A549 (cell line): ENCODE measurements at regions not wholly inside any gene's neighbourhood (a gene's known extent, or its start where the extent isn't known, plus 50 kb on each side); places are given as distances from the start of the nearest gene placed in this dataset.
A peak's percentile ranks its signal among the peaks of the same experiment; 100 is the strongest.

Source experiments
- ATAC-seq, 2 experiments: fragments of 200-7000 bp in 1 of 2; fragments of >200 bp in 1 of 2; cut with Nextera tagmentation in 1 of 2; cut with Tn5 transposase in 1 of 2; 3 replicates each; pipeline versions ENCODE4 v1.8.0 to v1.9.1; 2018 to 2020; ENCODE audit warnings: mild to moderate bottlenecking in 1 of 2, moderate library complexity in 1 of 2
- CTCF ChIA-PET: fragments of 300-600 bp; sonication (Branson Sonifier 250); formaldehyde crosslinking; extraction: SDS; loops from one replicate; lab custom pipeline; 2021; ENCODE audit warnings: antibody characterized with exemption, inconsistent platforms; lab: Yijun Ruan, JAX
- POLR2A ChIA-PET: fragments of 350-600 bp; formaldehyde crosslinking; extraction: SDS; loops from one replicate; lab custom pipeline; 2021; ENCODE audit warnings: antibody characterized with exemption, inconsistent platforms; lab: Yijun Ruan, JAX
- DNase-seq, 2 experiments: peaks; one replicate each; pipeline versions ENCODE4 v3.0.0 to v3.0.0-alpha.2; 2011 to 2016; ENCODE audit warnings: low read depth in 1 of 2, low spot score in 1 of 2
- FAIRE-seq: peaks from 2 replicates; lab custom pipeline; 2011; peaks lifted over from hg19 to GRCh38; lab: Jason Lieb, UNC
- H3K27ac ChIP-seq, 2 experiments: fragments of >200 bp; sonication (Bioruptor Twin); formaldehyde crosslinking; 3 replicates each; pipeline ENCODE4 v1.5.1; 2016 to 2017
- H3K4me1 ChIP-seq: fragments of >200 bp; sonication (Bioruptor Twin); formaldehyde crosslinking; 3 replicates; pipeline ENCODE4 v1.6.1; 2016
- H3K4me2 ChIP-seq: fragments of >200 bp; sonication (Bioruptor Twin); formaldehyde crosslinking; 3 replicates; pipeline ENCODE4 v1.6.1; 2016
- H3K4me3 ChIP-seq: fragments of >200 bp; sonication (Bioruptor Twin); formaldehyde crosslinking; 3 replicates; pipeline ENCODE4 v1.5.1; 2016
- H3K9me3 ChIP-seq: fragments of >200 bp; sonication (Bioruptor Twin); formaldehyde crosslinking; 3 replicates; pipeline ENCODE4 v1.6.1; 2016
- ATOH8 ChIP-seq: fragments of 250-450 bp; sonication (Bioruptor Pico); IDR thresholded peaks from 2 replicates; pipeline ENCODE4 v1.5.0; 2020; ENCODE audit warnings: low read depth, mild to moderate bottlenecking, moderate library complexity
- BHLHE40 ChIP-seq: IDR thresholded peaks from 2 replicates; pipeline ENCODE4 v1.6.1; 2012; ENCODE audit warnings: low read depth, low read length, inconsistent platforms
- CBX2 ChIP-seq: fragments of 200-600 bp; sonication (generic); IDR thresholded peaks from 2 replicates; pipeline ENCODE4 v1.6.1; 2016; ENCODE audit warnings: low read depth, mild to moderate bottlenecking, borderline replicate concordance
- E2F6 ChIP-seq: IDR thresholded peaks from 2 replicates; pipeline ENCODE4 v1.6.1; 2012; ENCODE audit warnings: low read depth, borderline replicate concordance
- ELK1 ChIP-seq: fragments of 150-350 bp; IDR thresholded peaks from 2 replicates; pipeline ENCODE4 v1.6.1; 2014; ENCODE audit warnings: low read depth, mild to moderate bottlenecking, low read length
- GATA3 ChIP-seq: IDR thresholded peaks from 2 replicates; pipeline ENCODE4 v1.6.1; 2012; ENCODE audit warnings: borderline replicate concordance
- HES2 ChIP-seq: fragments of >200 bp; sonication (Bioruptor Twin); formaldehyde crosslinking; IDR thresholded peaks from 2 replicates; pipeline ENCODE4 v1.6.1; 2016
- HMGXB4 ChIP-seq: fragments of 250-450 bp; sonication (Bioruptor Pico); IDR thresholded peaks from 2 replicates; pipeline ENCODE4 v1.5.0; 2021; ENCODE audit warnings: mild to moderate bottlenecking, moderate library complexity, borderline replicate concordance
- KDM1A ChIP-seq: fragments of 200-600 bp; sonication (generic); IDR thresholded peaks from 2 replicates; pipeline ENCODE4 v1.6.1; 2016; ENCODE audit warnings: low read depth, mild to moderate bottlenecking
- MAFK ChIP-seq: fragments of 450-650 bp; IDR thresholded peaks from 2 replicates; pipeline ENCODE4 v1.6.1; 2014; ENCODE audit not compliant: partially characterized antibody
- MAZ ChIP-seq: fragments of 150-350 bp; IDR thresholded peaks from 2 replicates; pipeline ENCODE4 v1.6.1; 2014; ENCODE audit warnings: antibody characterized with exemption, low read depth, low read length, borderline replicate concordance
- MYC ChIP-seq: IDR thresholded peaks from 2 replicates; pipeline ENCODE4 v1.6.1; 2012; ENCODE audit warnings: mild to moderate bottlenecking, inconsistent platforms, low read length, improper control_type of control experiment, borderline replicate concordance
- NFE2L2 ChIP-seq: fragments of 150-350 bp; conservative IDR thresholded peaks from 2 replicates; pipeline ENCODE4 v1.6.1; 2014; ENCODE audit warnings: low read length
- PBX3 ChIP-seq: IDR thresholded peaks from 2 replicates; pipeline ENCODE4 v1.6.1; 2012
- RCOR1 ChIP-seq: fragments of 150-350 bp; IDR thresholded peaks from 2 replicates; pipeline ENCODE4 v1.6.1; 2014; ENCODE audit warnings: antibody characterized with exemption, low read length, low read depth
- SREBF2 ChIP-seq: fragments of 450-650 bp; IDR thresholded peaks from 2 replicates; pipeline ENCODE4 v1.6.1; 2014; ENCODE audit warnings: mild to moderate bottlenecking, moderate library complexity
- ZC3H11A ChIP-seq: fragments of 450-650 bp; IDR thresholded peaks from 2 replicates; pipeline ENCODE4 v1.6.1; 2014; ENCODE audit warnings: antibody characterized with exemption, mild to moderate bottlenecking
- ZFP36 ChIP-seq: fragments of 450-650 bp; IDR thresholded peaks from 2 replicates; pipeline ENCODE4 v1.6.1; 2014; ENCODE audit warnings: borderline replicate concordance; ENCODE audit not compliant: partially characterized antibody
- ZNF302 ChIP-seq: fragments of 250-450 bp; sonication (Bioruptor Pico); IDR thresholded peaks from 2 replicates; pipeline ENCODE4 v1.9.0; 2021; ENCODE audit warnings: inconsistent platforms, mild to moderate bottlenecking, moderate library complexity
- WGBS: methylation state at CpG from one replicate; pipeline ENCODE4 v1.1.6; 2017; ENCODE audit errors: missing lambda C conversion rate; 5-methylcytosine and 5-hydroxymethylcytosine counted together

GRCh38 chr12:41701943-41702601 is 442.6 kb downstream of the GXYLT1 start:
- POLR2A ChIA-PET = no interaction called here
- Histone ChIP-seq H3K9me3 (no peaks in the 10 kb centered on the region), H3K4me2 (no peak overlapping the region), H3K27ac (no peak overlapping the region), H3K4me3 (no peak overlapping the region)
- DNase-seq (no peak), FAIRE-seq (no peak), ATAC-seq (no peak)
- 47% methylated on average over 2 of the region's 2 CpGs for WGBS
- CTCF ChIA-PET = no interaction called here
- TF ChIP-seq HMGXB4 (CRISPR knock-in tag) = no peak
- TF ChIP-seq ZNF302 (CRISPR knock-in tag) = no peak
- peak; percentile 94 for TF ChIP-seq MAFK
- no peak for TF ChIP-seq NFE2L2
- TF ChIP-seq, all 56 proteins: peak for 1
- H3K4me1 ChIP-seq = 0 out of 3 replicates have a peak, but pooled peaks cover 4% of the 10 kb centered on the region

- WGBS = 49% methylated on average over 4 of the region's 4 CpGs
- Histone ChIP-seq H3K4me1 (0 out of 3 replicates have a peak, but pooled peaks cover 4% of the 10 kb centered on the region), H3K27ac (no peak overlapping the region), H3K4me2 (no peak overlapping the region), H3K4me3 (no peak overlapping the region)
- FAIRE-seq (no peak), ATAC-seq (no peak)
- CTCF ChIA-PET = no interaction called here
- POLR2A ChIA-PET = no interaction called here
- TF ChIP-seq KDM1A (no peak), MAFK (peak; percentile 76)
- TF ChIP-seq, all 56 proteins: peak for 1
- H3K9me3 ChIP-seq = no peaks in the 10 kb centered on the region
- DNase-seq = no peak
Observed at GRCh38 chr12:41700940-41701339, 443.7 kb downstream of the GXYLT1 start.

- ChIA-PET CTCF (no interaction called here), POLR2A (no interaction called here)
- Histone ChIP-seq H3K9me3 (no peaks in the 10 kb centered on the region), H3K4me3 (no peak overlapping the region), H3K4me2 (no peak overlapping the region), H3K4me1 (0 out of 3 replicates have a peak, but pooled peaks cover 4% of the 10 kb centered on the region), H3K27ac (no peak overlapping the region)
- ATAC-seq (no peak), DNase-seq (no peak), FAIRE-seq (no peak)
- TF ChIP-seq MAZ (no peak), RCOR1 (no peak), BHLHE40 (no peak), MAFK (no peak), KDM1A (no peak)
- 77% methylated on average over 3 of the region's 3 CpGs for WGBS
Observed at GRCh38 chr12:41699658-41700057, 445.0 kb downstream of the GXYLT1 start.

GRCh38 chr12:41697161-41697560 is 447.5 kb downstream of the GXYLT1 start:
- H3K4me2 ChIP-seq = no peak overlapping the region
- 0 out of 3 replicates have a peak, but pooled peaks cover under 1% of the 10 kb centered on the region for H3K4me1 ChIP-seq
- TF ChIP-seq HES2 (no peak), PBX3 (no peak), CBX2 (no peak), ELK1 (no peak), E2F6 (no peak), ZC3H11A (no peak), GATA3 (no peak), ATOH8 (CRISPR knock-in tag) (no peak), SREBF2 (no peak), BHLHE40 (no peak), MYC (no peak), ZFP36 (no peak)
- TF ChIP-seq, all 56 proteins: peak for 0
- 20% methylated on average over 2 of the region's 2 CpGs for WGBS
- CTCF ChIA-PET = no interaction called here
- no peak for ATAC-seq
- no peak for FAIRE-seq
- H3K4me3 ChIP-seq = no peak overlapping the region
- POLR2A ChIA-PET = no interaction called here
- no peaks in the 10 kb centered on the region for H3K9me3 ChIP-seq
- DNase-seq = no peak
- H3K27ac ChIP-seq = no peak overlapping the region
